ENCODE measurements at regions not wholly inside any gene's neighbourhood (a gene's known extent, or its start where the extent isn't known, plus 50 kb on each side); places are given as distances from the start of the nearest gene placed in this dataset.

- in situ Hi-C loops (cut with MboI; ENCODE audit: low pct_unique_long_range_greater_than_20kb, low sequenced_read_pairs), result no loop called here
- no peak for DNase-seq
Observed at GRCh38 chr12:115172521-115172920, 488.5 kb upstream of the TBX3 start.

- in situ Hi-C loops (cut with MboI; ENCODE audit: low pct_unique_long_range_greater_than_20kb, low sequenced_read_pairs), result no loop called here
- DNase-seq, result no peak
Observed at GRCh38 chr12:115169981-115170380, 486.0 kb upstream of the TBX3 start.

GRCh38 chr12:115166698-115167315 is 482.8 kb upstream of the TBX3 start:
- no peak for DNase-seq
- in situ Hi-C loops (cut with MboI; ENCODE audit: low pct_unique_long_range_greater_than_20kb, low sequenced_read_pairs), result no loop called here

- in situ Hi-C loops (cut with MboI; ENCODE audit: low pct_unique_long_range_greater_than_20kb, low sequenced_read_pairs), result no loop called here
- DNase-seq, result no peak
Observed at GRCh38 chr12:115163710-115164109, 479.7 kb upstream of the TBX3 start.

- DNase-seq, result no peak
- in situ Hi-C loops (cut with MboI; ENCODE audit: low pct_unique_long_range_greater_than_20kb, low sequenced_read_pairs), result no loop called here
Observed at GRCh38 chr12:115160271-115161128, 476.5 kb upstream of the TBX3 start.

- DNase-seq, result no peak
- in situ Hi-C loops (cut with MboI; ENCODE audit: low pct_unique_long_range_greater_than_20kb, low sequenced_read_pairs), result no loop called here
Observed at GRCh38 chr12:115158816-115159215, 474.8 kb upstream of the TBX3 start.

GRCh38 chr12:115155665-115156645 is 472.0 kb upstream of the TBX3 start:
- in situ Hi-C loops (cut with MboI; ENCODE audit: low pct_unique_long_range_greater_than_20kb, low sequenced_read_pairs), result no loop called here
- DNase-seq, result no peak

GRCh38 chr12:115149685-115150378 is 465.9 kb upstream of the TBX3 start:
- in situ Hi-C loops (cut with MboI; ENCODE audit: low pct_unique_long_range_greater_than_20kb, low sequenced_read_pairs), result no loop called here
- no peak for DNase-seq

GRCh38 chr12:115149279-115149678 is 465.3 kb upstream of the TBX3 start:
- in situ Hi-C loops (cut with MboI; ENCODE audit: low pct_unique_long_range_greater_than_20kb, low sequenced_read_pairs), result no loop called here

GRCh38 chr12:115147916-115148315 is 463.9 kb upstream of the TBX3 start:
- in situ Hi-C loops (cut with MboI; ENCODE audit: low pct_unique_long_range_greater_than_20kb, low sequenced_read_pairs), result no loop called here
- DNase-seq, result no peak

More at GRCh38 chr12:115149279-115149678, 465.3 kb upstream of the TBX3 start:
- no peak for DNase-seq

GRCh38 chr12:115146453-115146852 is 462.5 kb upstream of the TBX3 start:
- in situ Hi-C loops (cut with MboI; ENCODE audit: low pct_unique_long_range_greater_than_20kb, low sequenced_read_pairs), result no loop called here

GRCh38 chr12:115144425-115144824 is 460.4 kb upstream of the TBX3 start:
- DNase-seq, result no peak
- in situ Hi-C loops (cut with MboI; ENCODE audit: low pct_unique_long_range_greater_than_20kb, low sequenced_read_pairs), result no loop called here

More at GRCh38 chr12:115146453-115146852, 462.5 kb upstream of the TBX3 start:
- DNase-seq, result no peak

GRCh38 chr12:115140981-115141655 is 457.1 kb upstream of the TBX3 start:
- DNase-seq, result no peak
- in situ Hi-C loops (cut with MboI; ENCODE audit: low pct_unique_long_range_greater_than_20kb, low sequenced_read_pairs), result no loop called here

- in situ Hi-C loops (cut with MboI; ENCODE audit: low pct_unique_long_range_greater_than_20kb, low sequenced_read_pairs), result no loop called here
- DNase-seq, result no peak
Observed at GRCh38 chr12:115137812-115138521, 454.0 kb upstream of the TBX3 start.

GRCh38 chr12:115135800-115136211 is 451.8 kb upstream of the TBX3 start:
- in situ Hi-C loops (cut with MboI; ENCODE audit: low pct_unique_long_range_greater_than_20kb, low sequenced_read_pairs), result no loop called here
- no peak for DNase-seq

- DNase-seq, result no peak
- in situ Hi-C loops (cut with MboI; ENCODE audit: low pct_unique_long_range_greater_than_20kb, low sequenced_read_pairs), result no loop called here
Observed at GRCh38 chr12:115134298-115134697, 450.3 kb upstream of the TBX3 start.

GRCh38 chr12:115132905-115133304 is 448.9 kb upstream of the TBX3 start:
- in situ Hi-C loops (cut with MboI; ENCODE audit: low pct_unique_long_range_greater_than_20kb, low sequenced_read_pairs), result no loop called here
- DNase-seq, result no peak

GRCh38 chr12:115132145-115132544 is 448.2 kb upstream of the TBX3 start:
- in situ Hi-C loops (cut with MboI; ENCODE audit: low pct_unique_long_range_greater_than_20kb, low sequenced_read_pairs), result no loop called here
- no peak for DNase-seq
